Upper lobe of right lung (tissue), 1 donor: ENCODE measurements at regions not wholly inside any gene's neighbourhood (a gene's known extent, or its start where the extent isn't known, plus 50 kb on each side); places are given as distances from the start of the nearest gene placed in this dataset.
"Not testable (repeated sequence)": the region's sequence is repeated elsewhere in the genome, so short reads cannot be mapped to it uniquely, and the experiment has no call there.

Source experiments
- ATAC-seq: fragments of 200-7000 bp; cut with Tn5 transposase; one replicate; pipeline ENCODE4 v1.9.1; 2020; ENCODE audit warnings: mild to moderate bottlenecking, moderate library complexity
- DNase-seq: peaks from one replicate; pipeline ENCODE4 v3.0.0-alpha.2; 2020
- H3K27ac ChIP-seq: fragments of 200-600 bp; one replicate; pipeline ENCODE4 v1.8.0; 2022
- H3K27me3 ChIP-seq: fragments of 200-600 bp; one replicate; pipeline ENCODE4 v1.8.0; 2022; ENCODE audit warnings: mild to moderate bottlenecking
- H3K36me3 ChIP-seq: fragments of 200-600 bp; one replicate; pipeline ENCODE4 v1.8.0; 2022
- H3K4me1 ChIP-seq: fragments of 200-600 bp; one replicate; pipeline ENCODE4 v1.8.0; 2022
- H3K4me3 ChIP-seq: fragments of 200-600 bp; one replicate; pipeline ENCODE4 v1.8.0; 2022; ENCODE audit warnings: mild to moderate bottlenecking
- H3K9me3 ChIP-seq: fragments of 200-600 bp; one replicate; pipeline ENCODE4 v1.8.0; 2022
- intact Hi-C: fragments of 100-400 bp; cut with DNase I; formaldehyde crosslinking; loops from one replicate; pipeline ENCODE4 v1.11.0; 2022
- TF ChIP-seq, protein P1 (sequence below): fragments of 200-600 bp; IDR thresholded peaks from one replicate; pipeline ENCODE4 v1.8.0; 2022; ENCODE audit warnings: antibody characterized with exemption
- donor health status: DM: no; HTN: yes; CAD: no; lungs with severe emphysema.

DNA sequence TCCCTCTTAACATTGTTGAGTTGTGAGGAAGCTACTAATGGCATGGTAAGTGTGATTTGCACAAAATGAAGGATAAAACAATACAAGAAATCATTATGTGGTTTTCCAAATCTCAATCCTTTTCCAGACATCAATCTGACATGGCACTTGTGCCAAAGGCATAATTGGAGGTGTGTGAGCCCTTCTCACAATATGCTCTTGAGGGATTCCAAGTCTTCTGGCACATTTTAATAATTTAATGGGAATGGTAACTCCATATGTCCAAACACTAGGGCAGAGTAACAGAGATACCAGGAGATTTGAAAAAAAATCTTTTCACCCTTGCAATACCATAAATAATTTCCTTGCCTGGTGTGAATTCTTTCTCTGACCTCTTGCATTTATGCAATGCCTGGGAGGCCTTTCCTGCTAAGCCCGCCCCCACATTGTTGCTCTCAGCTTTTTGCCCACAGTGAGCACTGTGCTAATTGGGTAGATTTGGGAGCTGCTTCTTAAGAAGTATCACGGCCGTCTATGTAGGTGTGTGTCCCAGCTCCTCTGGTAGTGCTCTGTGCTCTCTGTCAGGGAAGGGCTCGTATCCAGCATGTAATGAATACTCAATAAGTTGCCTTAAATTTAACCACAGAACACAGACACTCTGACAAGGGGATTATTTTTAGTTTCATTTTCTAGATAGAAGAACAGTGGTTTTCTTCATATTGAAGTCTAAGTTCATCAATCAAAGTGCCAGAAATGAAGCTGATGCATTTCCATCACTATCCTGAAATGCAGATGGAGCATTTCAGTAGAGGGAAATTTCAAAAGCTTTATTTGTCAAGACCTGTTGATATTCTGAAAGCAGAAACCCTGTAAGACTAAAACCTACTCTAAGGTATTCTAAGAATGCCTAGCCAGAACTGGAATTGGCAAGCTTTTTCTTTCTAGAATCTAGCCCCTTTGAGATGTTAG, 54.4 kb upstream of the CEP85L start:
- TF ChIP-seq, protein P1, sequence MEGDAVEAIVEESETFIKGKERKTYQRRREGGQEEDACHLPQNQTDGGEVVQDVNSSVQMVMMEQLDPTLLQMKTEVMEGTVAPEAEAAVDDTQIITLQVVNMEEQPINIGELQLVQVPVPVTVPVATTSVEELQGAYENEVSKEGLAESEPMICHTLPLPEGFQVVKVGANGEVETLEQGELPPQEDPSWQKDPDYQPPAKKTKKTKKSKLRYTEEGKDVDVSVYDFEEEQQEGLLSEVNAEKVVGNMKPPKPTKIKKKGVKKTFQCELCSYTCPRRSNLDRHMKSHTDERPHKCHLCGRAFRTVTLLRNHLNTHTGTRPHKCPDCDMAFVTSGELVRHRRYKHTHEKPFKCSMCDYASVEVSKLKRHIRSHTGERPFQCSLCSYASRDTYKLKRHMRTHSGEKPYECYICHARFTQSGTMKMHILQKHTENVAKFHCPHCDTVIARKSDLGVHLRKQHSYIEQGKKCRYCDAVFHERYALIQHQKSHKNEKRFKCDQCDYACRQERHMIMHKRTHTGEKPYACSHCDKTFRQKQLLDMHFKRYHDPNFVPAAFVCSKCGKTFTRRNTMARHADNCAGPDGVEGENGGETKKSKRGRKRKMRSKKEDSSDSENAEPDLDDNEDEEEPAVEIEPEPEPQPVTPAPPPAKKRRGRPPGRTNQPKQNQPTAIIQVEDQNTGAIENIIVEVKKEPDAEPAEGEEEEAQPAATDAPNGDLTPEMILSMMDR = no peak
- Histone ChIP-seq H3K27me3 (no peaks in the 10 kb centered on the region), H3K27ac (peak overlapping the region; percentile 34), H3K4me3 (peak overlapping the region; percentile 22), H3K4me1 (peaks cover 17% of the 10 kb centered on the region), H3K36me3 (no peaks in the 10 kb centered on the region), H3K9me3 (no peaks in the 10 kb centered on the region)
- intact Hi-C loops = no loop called here
- ATAC-seq = peak; percentile 43
- no peak for DNase-seq

DNA sequence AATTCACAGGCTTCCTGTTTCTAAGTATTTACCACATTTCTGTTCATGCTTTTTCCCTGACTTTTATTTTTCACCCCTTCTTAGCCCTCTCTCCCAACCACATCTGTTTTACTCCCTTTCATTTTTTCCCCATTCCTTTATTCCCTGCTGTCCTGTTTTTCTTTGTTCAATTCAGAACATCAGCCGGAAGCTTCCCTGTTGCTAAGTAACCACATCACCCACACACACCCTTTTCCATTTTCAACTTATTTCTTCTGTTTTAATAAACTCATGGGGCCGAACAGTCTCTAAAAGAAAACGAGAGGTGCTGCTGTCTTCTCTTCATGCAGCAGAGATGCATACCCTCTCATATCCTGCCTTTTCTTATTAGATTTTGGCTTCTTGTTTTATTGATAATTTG, 53.5 kb upstream of the CEP85L start:
- TF ChIP-seq, protein P1 = no peak
- Histone ChIP-seq H3K36me3 (no peaks in the 10 kb centered on the region), H3K27me3 (no peaks in the 10 kb centered on the region), H3K9me3 (no peaks in the 10 kb centered on the region), H3K4me3 (no peak overlapping the region), H3K27ac (no peak overlapping the region), H3K4me1 (peaks cover 12% of the 10 kb centered on the region)
- intact Hi-C loops = no loop called here
- no peak for ATAC-seq
- no peak for DNase-seq

DNA sequence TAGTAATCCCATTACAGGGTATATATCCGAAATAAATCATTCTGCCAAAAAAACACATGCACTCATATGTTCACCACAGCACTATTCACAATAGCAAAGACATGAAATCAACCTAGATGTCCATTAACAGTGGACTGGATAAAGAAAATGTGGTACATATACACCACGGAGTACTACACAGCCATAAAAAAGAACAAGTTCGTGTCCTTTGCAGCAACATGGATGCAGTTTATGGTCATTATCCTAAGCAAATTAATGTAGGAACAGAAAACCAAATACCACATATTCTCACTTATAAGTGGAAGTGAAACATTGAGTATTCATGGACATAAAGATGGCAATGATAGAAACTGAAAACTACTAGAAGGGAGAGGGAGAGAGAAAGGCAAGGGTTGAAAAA, 49.9 kb upstream of the CEP85L start:
- H3K4me3 ChIP-seq, H3K36me3 ChIP-seq, DNase-seq, H3K9me3 ChIP-seq, H3K27ac ChIP-seq, intact Hi-C loops, ATAC-seq, H3K27me3 ChIP-seq, H3K4me1 ChIP-seq: not testable (repeated sequence)
